HEK293T (cell line): ENCODE measurements at regions not wholly inside any gene's neighbourhood (a gene's known extent, or its start where the extent isn't known, plus 50 kb on each side); places are given as distances from the start of the nearest gene placed in this dataset.

ENCODE experiments used
- CTBP1 ChIP-seq: fragments of 450-650 bp; IDR thresholded peaks from 2 replicates; pipeline ENCODE4 v1.6.1; 2016; ENCODE audit warnings: borderline replicate concordance
- ELF4 ChIP-seq: fragments of 450-650 bp; IDR thresholded peaks from 2 replicates; pipeline ENCODE4 v1.6.1; 2017; ENCODE audit warnings: antibody characterized with exemption
- NFRKB ChIP-seq: fragments of 450-650 bp; IDR thresholded peaks from 2 replicates; pipeline ENCODE4 v1.6.1; 2016; ENCODE audit warnings: mild to moderate bottlenecking, moderate library complexity

- no peak for TF ChIP-seq NFRKB
- TF ChIP-seq CTBP1 = no peak
- TF ChIP-seq ELF4 = no peak
These were observed 129.7 kb upstream of the PHACTR1 start for GRCh38 chr6:12586721-12587480.
